ENCODE measurements at regions not wholly inside any gene's neighbourhood (a gene's known extent, or its start where the extent isn't known, plus 50 kb on each side); places are given as distances from the start of the nearest gene placed in this dataset.

DNA sequence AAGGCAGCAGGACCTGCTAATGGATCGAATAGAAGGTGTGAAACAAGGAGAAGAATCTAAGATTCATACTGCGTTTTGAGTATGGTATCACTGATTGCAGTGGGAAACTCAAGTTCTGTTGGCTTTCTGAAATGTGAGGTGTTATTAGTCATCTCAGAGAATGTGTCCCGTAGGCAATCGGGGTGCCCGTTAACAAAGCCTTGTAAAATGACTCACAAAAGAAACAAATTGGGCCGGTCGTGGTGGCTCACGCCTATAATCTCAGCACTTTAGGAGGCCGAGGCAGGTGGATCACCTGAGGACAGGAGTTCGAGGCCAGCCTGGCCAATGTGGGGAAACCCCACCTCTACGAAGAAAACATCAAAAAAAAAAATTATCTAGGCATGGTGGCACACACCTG lies 118.2 kb upstream of the C7orf33 start:
- Histone ChIP-seq H3K79me2 (ENCODE audit: low read depth) (no peaks in the 10 kb centered on the region), H3K27ac (no peak overlapping the region), H4K20me1 (ENCODE audit: insufficient read depth) (no peaks in the 10 kb centered on the region), H3K9me3 (ENCODE audit: insufficient read depth, low read depth) (no peaks in the 10 kb centered on the region), H2AFZ (no peak overlapping the region), H3F3A (ENCODE audit: insufficient read depth, low read depth) (no peaks in the 10 kb centered on the region), H3K27me3 (ENCODE audit: insufficient read depth, low read depth) (peaks cover 80% of the 10 kb centered on the region), H3K4me3 (no peak overlapping the region), H3K4me2 (no peak overlapping the region), H3K4me1 (replicated peaks; ENCODE audit: insufficient read depth) (no peaks in the 10 kb centered on the region; the same call in 1 of the 2 replicates), H3K36me3 (ENCODE audit: low read depth) (no peaks in the 10 kb centered on the region), H3K9me2 (ENCODE audit: insufficient read depth) (no peaks in the 10 kb centered on the region)
- POLR2A ChIA-PET (ENCODE audit: unreplicated experiment), result no interaction called here
- TF ChIP-seq, protein P1, sequence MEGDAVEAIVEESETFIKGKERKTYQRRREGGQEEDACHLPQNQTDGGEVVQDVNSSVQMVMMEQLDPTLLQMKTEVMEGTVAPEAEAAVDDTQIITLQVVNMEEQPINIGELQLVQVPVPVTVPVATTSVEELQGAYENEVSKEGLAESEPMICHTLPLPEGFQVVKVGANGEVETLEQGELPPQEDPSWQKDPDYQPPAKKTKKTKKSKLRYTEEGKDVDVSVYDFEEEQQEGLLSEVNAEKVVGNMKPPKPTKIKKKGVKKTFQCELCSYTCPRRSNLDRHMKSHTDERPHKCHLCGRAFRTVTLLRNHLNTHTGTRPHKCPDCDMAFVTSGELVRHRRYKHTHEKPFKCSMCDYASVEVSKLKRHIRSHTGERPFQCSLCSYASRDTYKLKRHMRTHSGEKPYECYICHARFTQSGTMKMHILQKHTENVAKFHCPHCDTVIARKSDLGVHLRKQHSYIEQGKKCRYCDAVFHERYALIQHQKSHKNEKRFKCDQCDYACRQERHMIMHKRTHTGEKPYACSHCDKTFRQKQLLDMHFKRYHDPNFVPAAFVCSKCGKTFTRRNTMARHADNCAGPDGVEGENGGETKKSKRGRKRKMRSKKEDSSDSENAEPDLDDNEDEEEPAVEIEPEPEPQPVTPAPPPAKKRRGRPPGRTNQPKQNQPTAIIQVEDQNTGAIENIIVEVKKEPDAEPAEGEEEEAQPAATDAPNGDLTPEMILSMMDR (conservative IDR thresholded peaks at IDR 0.05), result no peak
- TF ChIP-seq EZH2 (IDR thresholded peaks at IDR 0.05; ENCODE audit: low read depth), result no peak
- DNase-seq, result peak in 1 of 2 experiments; percentile 66
- intact Hi-C loops (cut with micrococcal nuclease; ENCODE audit: unreplicated experiment), result no loop called here
- CTCF ChIA-PET, result no interaction called here
- BruUV-seq (replicated peaks), result no TSS peak

DNA sequence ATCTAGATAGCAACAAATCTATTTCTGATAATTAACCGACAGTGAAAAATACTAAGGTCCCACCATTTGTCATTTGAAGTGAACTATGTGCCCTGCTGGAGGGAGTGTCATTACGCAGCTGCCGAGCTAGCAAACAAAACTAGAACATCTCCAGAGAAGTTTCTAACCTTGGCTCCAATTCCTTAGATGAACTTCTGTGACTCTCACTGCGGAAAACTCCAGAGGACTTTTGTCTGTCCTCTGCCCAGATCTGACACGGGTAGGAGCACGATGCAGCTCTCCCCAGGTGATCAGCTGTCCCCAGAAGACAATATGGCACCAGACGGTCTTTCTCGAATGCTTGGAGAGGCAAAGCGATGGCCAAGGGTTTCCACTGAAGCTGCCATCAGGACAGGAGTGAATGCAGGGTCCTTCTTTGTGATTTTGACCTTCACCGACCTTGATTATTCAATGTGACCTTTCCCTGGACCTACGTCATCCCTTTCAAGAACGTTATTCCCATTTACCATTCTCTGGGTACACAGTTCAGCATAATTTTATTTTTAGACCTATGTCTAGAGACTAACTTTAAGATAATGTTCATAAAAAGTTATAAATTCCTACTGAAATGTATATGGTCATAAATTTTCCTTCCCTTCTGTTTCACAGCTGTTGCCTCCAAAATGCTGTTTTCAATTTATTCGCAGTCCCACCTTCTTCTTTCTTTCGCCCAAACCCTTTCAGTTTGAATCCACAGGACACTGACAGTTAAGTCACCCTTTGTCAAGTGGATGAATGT lies 116.7 kb upstream of the C7orf33 start:
- Histone ChIP-seq H2AFZ (no peak overlapping the region), H3K4me3 (no peak overlapping the region), H3K27me3 (ENCODE audit: insufficient read depth, low read depth) (peaks cover 80% of the 10 kb centered on the region), H3K36me3 (ENCODE audit: low read depth) (no peaks in the 10 kb centered on the region), H3K9me3 (ENCODE audit: insufficient read depth, low read depth) (no peaks in the 10 kb centered on the region), H4K20me1 (ENCODE audit: insufficient read depth) (no peaks in the 10 kb centered on the region), H3F3A (ENCODE audit: insufficient read depth, low read depth) (no peaks in the 10 kb centered on the region), H3K4me2 (no peak overlapping the region), H3K27ac (no peak overlapping the region), H3K9me2 (ENCODE audit: insufficient read depth) (no peaks in the 10 kb centered on the region), H3K4me1 (replicated peaks; ENCODE audit: insufficient read depth) (no peaks in the 10 kb centered on the region; the same call in 1 of the 2 replicates), H3K79me2 (ENCODE audit: low read depth) (no peaks in the 10 kb centered on the region)
- no peak for DNase-seq
- ChIA-PET CTCF (no interaction called here), POLR2A (ENCODE audit: unreplicated experiment) (no interaction called here)
- no TSS peak for BruUV-seq (replicated peaks)
- intact Hi-C loops (cut with micrococcal nuclease; ENCODE audit: unreplicated experiment), result no loop called here
- TF ChIP-seq, protein P1 (conservative IDR thresholded peaks at IDR 0.05), result no peak
- no peak for TF ChIP-seq EZH2 (IDR thresholded peaks at IDR 0.05; ENCODE audit: low read depth)

DNA sequence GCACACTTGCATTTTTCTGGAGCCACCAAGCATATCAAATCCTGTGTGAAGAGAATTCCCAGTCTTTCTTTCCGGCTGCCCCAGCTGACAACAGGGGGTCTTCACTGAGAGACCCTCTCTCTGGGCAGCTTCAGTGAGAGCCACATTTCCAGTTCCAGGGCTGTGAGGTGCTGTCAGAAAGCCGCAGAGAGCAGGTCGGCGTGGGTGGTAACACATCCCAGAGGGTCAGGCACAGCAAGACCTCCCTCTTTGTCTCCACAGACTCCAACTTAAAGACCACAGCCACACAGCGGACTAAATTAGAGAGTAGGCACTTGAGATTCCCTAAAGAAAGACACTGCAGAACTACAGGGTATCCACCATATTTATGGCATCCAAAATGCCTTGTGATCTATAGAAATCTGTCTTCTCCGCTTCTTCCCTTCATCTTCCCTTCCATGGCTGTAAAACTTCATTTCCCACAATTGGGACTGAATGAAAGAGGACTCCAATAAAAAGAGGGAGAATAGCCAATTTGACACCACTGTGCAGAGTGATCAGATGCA lies 116.0 kb upstream of the C7orf33 start:
- Histone ChIP-seq H3K9me3 (ENCODE audit: insufficient read depth, low read depth) (no peaks in the 10 kb centered on the region), H3K9me2 (ENCODE audit: insufficient read depth) (no peaks in the 10 kb centered on the region), H3K27me3 (ENCODE audit: insufficient read depth, low read depth) (peaks cover 80% of the 10 kb centered on the region), H3K4me3 (no peak overlapping the region), H3K79me2 (ENCODE audit: low read depth) (no peaks in the 10 kb centered on the region), H3K4me1 (replicated peaks; ENCODE audit: insufficient read depth) (no peaks in the 10 kb centered on the region; the same call in 1 of the 2 replicates), H3K36me3 (ENCODE audit: low read depth) (no peaks in the 10 kb centered on the region), H3F3A (ENCODE audit: insufficient read depth, low read depth) (no peaks in the 10 kb centered on the region), H2AFZ (no peak overlapping the region), H3K27ac (no peak overlapping the region), H3K4me2 (no peak overlapping the region), H4K20me1 (ENCODE audit: insufficient read depth) (no peaks in the 10 kb centered on the region)
- CTCF ChIA-PET, result no interaction called here
- TF ChIP-seq, protein P1 (conservative IDR thresholded peaks at IDR 0.05), result no peak
- no peak for TF ChIP-seq EZH2 (IDR thresholded peaks at IDR 0.05; ENCODE audit: low read depth)
- no peak for DNase-seq
- intact Hi-C loops (cut with micrococcal nuclease; ENCODE audit: unreplicated experiment), result no loop called here
- no TSS peak for BruUV-seq (replicated peaks)
- POLR2A ChIA-PET (ENCODE audit: unreplicated experiment), result no interaction called here

Data from PC-9 (cell line).